ENCODE measurements at regions not wholly inside any gene's neighbourhood (a gene's known extent, or its start where the extent isn't known, plus 50 kb on each side); places are given as distances from the start of the nearest gene placed in this dataset.

GRCh38 chr6:14647357-14647756 lies 529.8 kb downstream of the CD83 start:
- DNase-seq = no peak

GRCh38 chr6:14652536-14652935 lies 535.0 kb downstream of the CD83 start:
- no peak for DNase-seq

- DNase-seq = no peak
These were observed 537.9 kb downstream of the CD83 start for GRCh38 chr6:14655201-14656061.

- DNase-seq = no peak
These were observed 538.5 kb downstream of the CD83 start for GRCh38 chr6:14656078-14656521.

- DNase-seq = no peak
These were observed 539.1 kb downstream of the CD83 start for GRCh38 chr6:14656649-14657048.

- DNase-seq = no peak
These were observed 540.5 kb downstream of the CD83 start for GRCh38 chr6:14658030-14658429.

GRCh38 chr6:14658886-14659561 lies 541.5 kb downstream of the CD83 start:
- no peak for DNase-seq

GRCh38 chr6:14659841-14660240 lies 542.3 kb downstream of the CD83 start:
- no peak for DNase-seq

GRCh38 chr6:14660806-14661579 lies 543.4 kb downstream of the CD83 start:
- DNase-seq = peak; percentile 42

- DNase-seq = no peak
These were observed 544.1 kb downstream of the CD83 start for GRCh38 chr6:14661691-14662090.

- DNase-seq = no peak
These were observed 546.6 kb downstream of the CD83 start for GRCh38 chr6:14664112-14664601.

GRCh38 chr6:14664621-14665315 lies 547.2 kb downstream of the CD83 start:
- no peak for DNase-seq

- DNase-seq = peak; percentile 79
These were observed 548.5 kb downstream of the CD83 start for GRCh38 chr6:14665827-14666724.

- DNase-seq = no peak
These were observed 553.2 kb downstream of the CD83 start for GRCh38 chr6:14670806-14671205.

GRCh38 chr6:14671261-14671681 lies 553.7 kb downstream of the CD83 start:
- DNase-seq = no peak

- no peak for DNase-seq
These were observed 554.4 kb downstream of the CD83 start for GRCh38 chr6:14671937-14672336.

- no peak for DNase-seq
These were observed 555.6 kb downstream of the CD83 start for GRCh38 chr6:14673201-14673600.

- DNase-seq = no peak
These were observed 556.9 kb downstream of the CD83 start for GRCh38 chr6:14674458-14674857.

GRCh38 chr6:14674867-14675648 lies 557.5 kb downstream of the CD83 start:
- DNase-seq = peak; percentile 43

- DNase-seq = peak; percentile 22
These were observed 558.5 kb downstream of the CD83 start for GRCh38 chr6:14676064-14676463.

Data from stimulated activated CD4-positive, alpha-beta T cell treated with anti-CD3 and anti-CD28 coated beads, Interleukin-1b, Interleukin-23, amount 100 ng/mL, for 48 hours (primary cell).